Right atrium auricular region (tissue), 2 donors: ENCODE measurements at regions not wholly inside any gene's neighbourhood (a gene's known extent, or its start where the extent isn't known, plus 50 kb on each side); places are given as distances from the start of the nearest gene placed in this dataset.

Source experiments
- DNase-seq: peaks from one replicate; pipeline ENCODE4 v3.0.0-alpha.2; 2019; ENCODE audit warnings: low spot score
- H3K27ac ChIP-seq, 2 donors: fragments of 200-600 bp; sonication (generic); 1 replicate in 1 of 2; 2 replicates in 1 of 2; pipeline ENCODE4 v1.5.1; 2016 to 2019
- H3K27me3 ChIP-seq, 2 donors: fragments of 200-600 bp; sonication (generic); one replicate each; pipeline versions ENCODE4 v1.5.1 to v1.6.0; 2017 to 2019
- H3K36me3 ChIP-seq: fragments of 200-600 bp; sonication (generic); one replicate; pipeline ENCODE4 v1.5.1; 2016
- H3K4me1 ChIP-seq, 2 donors: fragments of 200-600 bp; sonication (generic); one replicate each; pipeline versions ENCODE4 v1.5.1 to v1.6.0; 2017 to 2019
- H3K4me3 ChIP-seq, 2 donors: fragments of 200-600 bp; sonication (generic); 1 replicate in 1 of 2; 2 replicates in 1 of 2; pipeline ENCODE4 v1.5.1; 2017 to 2019; ENCODE audit warnings: mild to moderate bottlenecking in 1 of 2, moderate library complexity in 1 of 2
- H3K9me3 ChIP-seq, 2 donors: fragments of 200-600 bp; sonication (generic); one replicate each; pipeline ENCODE4 v1.5.1; 2019
- CTCF ChIP-seq, 2 donors: fragments of 200-600 bp; sonication (generic); IDR thresholded peaks; one replicate each; pipeline ENCODE4 v1.5.1; 2019; ENCODE audit warnings: antibody characterized with exemption in 2 of 2

GRCh38 chr13:34159946-34160345 lies 342.0 kb downstream of the RFC3 start:
- DNase-seq: no peak
- Histone ChIP-seq H3K4me1 (peaks cover 0 to 34% of the 10 kb centered on the region in 2 donors), H3K27me3 (no peaks in the 10 kb centered on the region), H3K27ac (no peak overlapping the region), H3K36me3 (no peaks in the 10 kb centered on the region), H3K4me3 (no peak overlapping the region), H3K9me3 (no peaks in the 10 kb centered on the region)
- no peak for TF ChIP-seq CTCF (IDR thresholded peaks at IDR 0.05)

DNA sequence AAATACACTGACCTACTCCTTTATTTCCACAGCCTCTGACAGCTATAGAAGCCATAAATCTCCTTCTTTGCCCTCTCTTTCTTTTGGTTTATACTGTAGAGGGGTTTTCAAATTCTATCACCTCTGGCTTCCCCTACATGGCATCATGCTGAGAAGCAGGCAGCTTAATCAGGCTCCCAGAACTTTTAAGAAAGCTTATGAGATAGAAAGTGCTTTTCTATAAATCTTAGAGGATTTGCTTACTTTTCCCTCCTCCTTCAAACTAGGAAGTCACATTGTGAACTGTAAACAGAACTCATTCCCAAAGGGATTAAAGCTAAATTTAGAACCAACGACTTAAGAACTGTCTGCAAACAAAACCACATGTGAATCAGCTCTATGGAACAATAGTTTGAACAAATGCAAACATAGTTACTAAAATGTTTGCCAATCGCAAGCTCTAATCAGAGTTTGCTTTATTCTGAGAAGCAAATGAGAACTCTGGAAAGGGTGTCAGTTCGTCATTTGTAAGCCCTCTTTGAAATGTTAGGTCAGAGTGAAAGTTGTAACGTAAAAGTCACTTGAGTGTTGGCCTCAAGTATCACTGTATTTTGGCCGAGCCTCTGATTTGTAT lies 344.1 kb downstream of the RFC3 start:
- no peak for TF ChIP-seq CTCF (IDR thresholded peaks at IDR 0.05)
- Histone ChIP-seq H3K9me3 (no peaks in the 10 kb centered on the region), H3K4me1 (peaks cover 0 to 28% of the 10 kb centered on the region in 2 donors), H3K4me3 (peak overlapping the region in 1 of 2 donors; percentile 12), H3K27me3 (no peaks in the 10 kb centered on the region), H3K36me3 (no peaks in the 10 kb centered on the region), H3K27ac (peak overlapping the region; percentile 38 to 74)
- no peak for DNase-seq

DNA sequence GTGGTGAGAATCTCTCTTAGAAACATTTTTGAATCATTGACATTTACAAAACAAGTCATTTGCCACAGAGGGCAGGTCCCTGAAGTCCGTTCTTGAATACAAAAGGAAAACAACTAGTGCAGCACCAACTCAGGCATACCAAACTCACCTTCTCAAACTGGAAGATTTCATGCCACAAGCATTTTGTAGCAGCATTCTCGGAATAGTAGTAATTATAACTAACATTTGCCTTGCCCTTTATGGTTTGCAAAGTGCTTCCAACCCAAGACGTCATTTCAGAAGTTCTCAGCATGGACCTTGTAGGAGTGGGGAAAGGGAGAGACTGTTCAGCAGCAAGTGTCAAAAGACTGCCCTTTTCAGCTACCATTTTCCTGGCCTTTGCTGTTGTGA lies 344.6 kb downstream of the RFC3 start:
- no peaks in the 10 kb centered on the region for H3K27me3 ChIP-seq
- no peak for DNase-seq
- peak overlapping the region; percentile 38 to 74 for H3K27ac ChIP-seq
- no peaks in the 10 kb centered on the region for H3K9me3 ChIP-seq
- peaks cover 0 to 23% of the 10 kb centered on the region in 2 donors for H3K4me1 ChIP-seq
- peak overlapping the region in 1 of 2 donors; percentile 12 for H3K4me3 ChIP-seq
- no peak for TF ChIP-seq CTCF (IDR thresholded peaks at IDR 0.05)
- no peaks in the 10 kb centered on the region for H3K36me3 ChIP-seq

DNA sequence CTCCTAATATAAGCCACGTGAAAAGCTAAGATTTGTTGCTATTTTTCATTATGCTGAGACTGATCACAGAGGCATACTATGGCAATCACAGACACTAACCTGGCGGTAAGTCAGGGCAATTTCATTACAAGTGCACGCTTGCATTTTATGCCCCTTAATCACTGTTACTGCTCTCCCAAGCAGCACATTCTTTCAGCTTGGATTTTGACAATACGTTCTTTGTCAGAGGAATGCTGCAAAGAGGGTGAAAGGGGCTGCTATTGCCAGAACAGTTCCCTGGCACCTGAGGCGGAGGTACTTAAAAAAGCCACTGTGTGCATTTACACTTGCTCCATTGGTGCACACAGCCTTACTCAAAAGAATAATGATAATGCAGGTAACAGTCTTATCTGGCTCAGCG lies 346.6 kb downstream of the RFC3 start:
- Histone ChIP-seq H3K27ac (no peak overlapping the region), H3K36me3 (no peaks in the 10 kb centered on the region)

GRCh38 chr13:34165158-34165557 lies 347.2 kb downstream of the RFC3 start:
- Histone ChIP-seq H3K9me3 (no peaks in the 10 kb centered on the region), H3K27ac (no peak overlapping the region)
- no peak for DNase-seq

More for the DNA sequence above, 346.6 kb downstream of the RFC3 start:
- Histone ChIP-seq H3K4me1 (peaks cover 0 to 22% of the 10 kb centered on the region in 2 donors), H3K9me3 (no peaks in the 10 kb centered on the region), H3K4me3 (no peak overlapping the region), H3K27me3 (no peaks in the 10 kb centered on the region)
- no peak for TF ChIP-seq CTCF (IDR thresholded peaks at IDR 0.05)
- no peak for DNase-seq

More at GRCh38 chr13:34165158-34165557, 347.2 kb downstream of the RFC3 start:
- Histone ChIP-seq H3K27me3 (no peaks in the 10 kb centered on the region), H3K4me3 (no peak overlapping the region), H3K36me3 (no peaks in the 10 kb centered on the region), H3K4me1 (peaks cover 0 to 22% of the 10 kb centered on the region in 2 donors)
- TF ChIP-seq CTCF (IDR thresholded peaks at IDR 0.05): no peak
